ENCODE measurements at regions not wholly inside any gene's neighbourhood (a gene's known extent, or its start where the extent isn't known, plus 50 kb on each side); places are given as distances from the start of the nearest gene placed in this dataset.

DNA sequence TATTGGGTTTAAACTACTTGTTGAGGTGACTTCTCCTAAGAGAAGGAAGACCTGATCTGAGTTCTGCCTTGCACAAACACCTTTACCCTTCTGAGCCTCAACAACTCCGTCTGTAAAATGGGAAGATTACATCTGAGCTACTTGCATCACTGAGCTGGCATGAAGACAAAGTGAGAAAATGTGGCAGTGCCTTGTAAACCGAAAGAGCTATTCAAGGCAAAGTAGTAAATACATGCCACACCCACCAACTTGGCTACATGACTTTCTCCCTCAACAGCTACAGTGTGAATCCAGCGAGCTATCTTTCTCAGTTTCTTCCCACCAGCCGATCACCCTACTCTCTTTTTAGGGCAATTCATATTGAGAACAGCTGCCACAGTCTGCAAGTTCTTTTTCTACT, 148.3 kb downstream of the FOXB1 start:
- Histone ChIP-seq H3K9me2 (replicated peaks; ENCODE audit: low read depth, low read length) (no peaks in the 10 kb centered on the region), H2AFZ (ENCODE audit: low read length) (no peak overlapping the region), H3K4me1 (ENCODE audit: insufficient read depth, low read length, poor library complexity, severe bottlenecking) (no peaks in the 10 kb centered on the region), H3K4me3 (ENCODE audit: low read length, poor library complexity, severe bottlenecking) (no peak overlapping the region), H3F3A (ENCODE audit: low read depth) (no peaks in the 10 kb centered on the region), H3K9ac (ENCODE audit: low read depth, low read length, poor library complexity, severe bottlenecking) (no peak overlapping the region), H3K9me3 (ENCODE audit: insufficient read depth, low read depth, low read length) (no peaks in the 10 kb centered on the region), H3K36me3 (ENCODE audit: insufficient read depth, low read length) (no peaks in the 10 kb centered on the region), H3K4me2 (ENCODE audit: low read depth, low read length, poor library complexity, severe bottlenecking) (no peak overlapping the region), H4K20me1 (ENCODE audit: insufficient read depth, low read length, poor library complexity, severe bottlenecking) (no peaks in the 10 kb centered on the region), H3K27me3 (ENCODE audit: insufficient read depth, low read length, poor library complexity, severe bottlenecking) (no peaks in the 10 kb centered on the region), H3K79me2 (ENCODE audit: insufficient read depth, low read length) (no peaks in the 10 kb centered on the region)
- no peak for TF ChIP-seq EZH2phosphoT487 (IDR thresholded peaks at IDR 0.05; ENCODE audit: borderline replicate concordance)
- TF ChIP-seq, protein P1, sequence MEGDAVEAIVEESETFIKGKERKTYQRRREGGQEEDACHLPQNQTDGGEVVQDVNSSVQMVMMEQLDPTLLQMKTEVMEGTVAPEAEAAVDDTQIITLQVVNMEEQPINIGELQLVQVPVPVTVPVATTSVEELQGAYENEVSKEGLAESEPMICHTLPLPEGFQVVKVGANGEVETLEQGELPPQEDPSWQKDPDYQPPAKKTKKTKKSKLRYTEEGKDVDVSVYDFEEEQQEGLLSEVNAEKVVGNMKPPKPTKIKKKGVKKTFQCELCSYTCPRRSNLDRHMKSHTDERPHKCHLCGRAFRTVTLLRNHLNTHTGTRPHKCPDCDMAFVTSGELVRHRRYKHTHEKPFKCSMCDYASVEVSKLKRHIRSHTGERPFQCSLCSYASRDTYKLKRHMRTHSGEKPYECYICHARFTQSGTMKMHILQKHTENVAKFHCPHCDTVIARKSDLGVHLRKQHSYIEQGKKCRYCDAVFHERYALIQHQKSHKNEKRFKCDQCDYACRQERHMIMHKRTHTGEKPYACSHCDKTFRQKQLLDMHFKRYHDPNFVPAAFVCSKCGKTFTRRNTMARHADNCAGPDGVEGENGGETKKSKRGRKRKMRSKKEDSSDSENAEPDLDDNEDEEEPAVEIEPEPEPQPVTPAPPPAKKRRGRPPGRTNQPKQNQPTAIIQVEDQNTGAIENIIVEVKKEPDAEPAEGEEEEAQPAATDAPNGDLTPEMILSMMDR (conservative IDR thresholded peaks at IDR 0.05; ENCODE audit: low read length), result no peak

DNA sequence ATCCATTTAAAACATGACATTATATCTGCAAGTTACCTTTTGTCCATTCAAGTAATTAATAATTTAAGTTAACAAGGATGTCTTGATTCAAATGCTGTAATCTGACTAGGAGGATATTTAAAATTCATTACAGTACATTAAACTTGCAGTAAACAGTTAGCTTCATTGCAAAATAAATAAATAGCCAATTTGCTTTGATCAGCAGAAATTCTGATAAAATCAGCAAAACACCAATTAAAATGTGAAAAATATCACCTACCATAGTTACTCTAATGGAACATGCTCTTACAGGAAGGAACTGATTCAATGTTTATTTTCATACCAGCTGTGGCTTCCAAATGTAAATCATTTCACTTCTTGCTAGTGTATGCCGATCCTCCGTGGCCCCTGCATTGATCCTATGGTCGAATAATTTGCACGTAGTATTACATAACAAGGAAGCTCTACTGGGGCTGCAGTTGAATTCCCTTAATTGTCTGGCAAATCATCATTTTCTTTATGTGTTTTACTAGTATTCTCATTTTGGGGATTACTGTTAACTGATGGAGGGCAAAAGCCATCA, 150.7 kb downstream of the FOXB1 start:
- TF ChIP-seq, protein P1 (conservative IDR thresholded peaks at IDR 0.05; ENCODE audit: low read length), result no peak
- TF ChIP-seq EZH2phosphoT487 (IDR thresholded peaks at IDR 0.05; ENCODE audit: borderline replicate concordance), result no peak
- Histone ChIP-seq H3K27me3 (ENCODE audit: insufficient read depth, low read length, poor library complexity, severe bottlenecking) (no peaks in the 10 kb centered on the region), H4K20me1 (ENCODE audit: insufficient read depth, low read length, poor library complexity, severe bottlenecking) (no peaks in the 10 kb centered on the region), H3K4me1 (ENCODE audit: insufficient read depth, low read length, poor library complexity, severe bottlenecking) (no peaks in the 10 kb centered on the region), H3K9ac (ENCODE audit: low read depth, low read length, poor library complexity, severe bottlenecking) (no peak overlapping the region), H3K4me2 (ENCODE audit: low read depth, low read length, poor library complexity, severe bottlenecking) (no peak overlapping the region), H3F3A (ENCODE audit: low read depth) (no peaks in the 10 kb centered on the region), H3K9me2 (replicated peaks; ENCODE audit: low read depth, low read length) (no peaks in the 10 kb centered on the region), H3K9me3 (ENCODE audit: insufficient read depth, low read depth, low read length) (no peaks in the 10 kb centered on the region), H2AFZ (ENCODE audit: low read length) (no peak overlapping the region), H3K79me2 (ENCODE audit: insufficient read depth, low read length) (no peaks in the 10 kb centered on the region), H3K36me3 (ENCODE audit: insufficient read depth, low read length) (no peaks in the 10 kb centered on the region), H3K4me3 (ENCODE audit: low read length, poor library complexity, severe bottlenecking) (no peak overlapping the region)

DNA sequence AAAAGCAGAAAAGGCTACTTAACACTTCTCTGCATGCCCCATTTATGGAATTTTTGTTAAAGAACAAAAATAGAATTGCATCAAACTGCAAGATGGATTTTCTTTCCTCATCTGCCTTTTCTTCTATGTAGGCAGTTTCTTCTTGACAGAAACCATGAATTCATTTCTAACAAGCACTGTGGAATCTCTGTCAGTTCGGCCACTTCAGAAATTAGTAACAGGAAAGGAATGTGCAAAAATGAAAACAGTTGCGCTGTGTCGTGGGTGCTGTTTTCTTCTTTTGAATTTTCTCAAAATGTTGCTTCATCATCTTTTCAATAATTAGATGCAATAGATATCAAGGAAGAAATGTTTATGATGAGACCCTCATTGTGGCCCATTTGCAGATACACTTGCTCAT, 151.6 kb downstream of the FOXB1 start:
- Histone ChIP-seq H4K20me1 (ENCODE audit: insufficient read depth, low read length, poor library complexity, severe bottlenecking) (no peaks in the 10 kb centered on the region), H3K9me2 (replicated peaks; ENCODE audit: low read depth, low read length) (no peaks in the 10 kb centered on the region), H3K9ac (ENCODE audit: low read depth, low read length, poor library complexity, severe bottlenecking) (no peak overlapping the region), H3K9me3 (ENCODE audit: insufficient read depth, low read depth, low read length) (no peaks in the 10 kb centered on the region), H3K4me1 (ENCODE audit: insufficient read depth, low read length, poor library complexity, severe bottlenecking) (no peaks in the 10 kb centered on the region), H3K36me3 (ENCODE audit: insufficient read depth, low read length) (no peaks in the 10 kb centered on the region), H3K79me2 (ENCODE audit: insufficient read depth, low read length) (no peaks in the 10 kb centered on the region), H3K4me2 (ENCODE audit: low read depth, low read length, poor library complexity, severe bottlenecking) (no peak overlapping the region), H3K27me3 (ENCODE audit: insufficient read depth, low read length, poor library complexity, severe bottlenecking) (no peaks in the 10 kb centered on the region), H3K4me3 (ENCODE audit: low read length, poor library complexity, severe bottlenecking) (no peak overlapping the region), H3F3A (ENCODE audit: low read depth) (no peaks in the 10 kb centered on the region), H2AFZ (ENCODE audit: low read length) (no peak overlapping the region)
- TF ChIP-seq EZH2phosphoT487 (IDR thresholded peaks at IDR 0.05; ENCODE audit: borderline replicate concordance), result no peak
- TF ChIP-seq, protein P1 (conservative IDR thresholded peaks at IDR 0.05; ENCODE audit: low read length), result no peak

Data from Loucy (cell line).